Skin epidermis (tissue), 12 donors: ENCODE measurements at regions not wholly inside any gene's neighbourhood (a gene's known extent, or its start where the extent isn't known, plus 50 kb on each side); places are given as distances from the start of the nearest gene placed in this dataset.
"Not testable (repeated sequence)": the region's sequence is repeated elsewhere in the genome, so short reads cannot be mapped to it uniquely, and the experiment has no call there.

Source experiments
- H3K27ac ChIP-seq, 21 experiments: fragments of 200-600 bp; sonication (generic) in 11 of 21; one replicate each; pipeline ENCODE4 v1.5.0; 2020; ENCODE audit warnings: mild to moderate bottlenecking in 3 of 21, inconsistent platforms in 2 of 21, moderate library complexity in 2 of 21
- H3K4me3 ChIP-seq, 7 experiments: fragments of 200-600 bp; sonication (generic) in 2 of 7; one replicate each; pipeline ENCODE4 v1.5.0; 2020; ENCODE audit warnings: inconsistent platforms in 2 of 7, mild to moderate bottlenecking in 2 of 7, moderate library complexity in 1 of 7

DNA sequence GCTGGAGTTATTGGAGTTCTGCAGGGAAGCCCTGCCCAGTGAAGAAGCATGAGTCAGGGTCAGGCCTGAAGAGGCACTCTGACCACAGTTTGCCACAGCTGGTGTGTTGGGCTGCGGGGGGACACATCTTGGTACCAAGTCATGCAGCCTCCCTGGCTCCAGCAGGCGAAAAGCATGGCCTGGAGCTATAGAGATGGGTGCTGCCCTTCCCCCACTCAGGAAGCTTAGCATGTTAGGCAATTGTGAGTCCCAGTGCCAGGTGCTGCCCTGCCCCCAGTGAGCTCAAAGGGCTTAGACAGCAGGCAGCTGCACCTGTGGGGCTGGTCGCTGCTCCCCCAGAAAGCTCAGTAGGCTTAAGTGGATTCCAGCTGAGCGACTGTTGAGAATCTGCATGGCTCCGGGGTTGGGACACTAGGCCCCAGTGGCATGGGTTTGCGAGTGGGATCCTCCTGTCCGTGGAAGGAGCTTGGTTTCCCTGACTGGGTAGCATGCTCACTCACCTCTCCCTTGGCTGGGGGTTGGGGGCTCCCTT, 755.5 kb downstream of the GLUD2 start:
- Histone ChIP-seq H3K4me3 (no peak overlapping the region), H3K27ac (no peak overlapping the region)

GRCh38 chrX:121823406-121823805, 776.0 kb downstream of the GLUD2 start:
- H3K27ac ChIP-seq: no peak overlapping the region
- H3K4me3 ChIP-seq: no peak overlapping the region

DNA sequence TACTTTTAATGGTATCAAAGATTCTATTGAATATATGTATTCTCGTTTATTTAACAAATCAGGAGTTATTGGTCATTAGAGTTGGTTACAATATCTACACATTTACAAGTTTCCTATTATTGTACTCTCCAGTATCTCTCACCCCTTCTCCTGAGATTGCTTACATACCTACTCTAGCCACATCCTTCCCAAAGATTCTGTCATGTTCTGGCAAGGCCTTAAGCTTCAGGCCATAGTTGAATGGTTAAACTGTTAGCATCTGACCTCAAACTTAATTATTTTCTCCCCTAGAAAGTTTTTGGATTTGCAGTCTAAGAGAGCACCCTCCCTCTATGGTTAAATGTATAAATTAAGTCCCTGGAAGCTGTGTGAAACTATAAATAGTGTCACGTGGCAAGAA, 784.2 kb downstream of the GLUD2 start:
- Histone ChIP-seq H3K27ac (no peak overlapping the region), H3K4me3 (no peak overlapping the region)

- H3K27ac ChIP-seq: no peak overlapping the region
- H3K4me3 ChIP-seq: no peak overlapping the region
These were observed 785.0 kb downstream of the GLUD2 start for GRCh38 chrX:121832446-121832845.

GRCh38 chrX:121836000-121836399, 788.6 kb downstream of the GLUD2 start:
- H3K4me3 ChIP-seq: no peak overlapping the region
- H3K27ac ChIP-seq: no peak overlapping the region

DNA sequence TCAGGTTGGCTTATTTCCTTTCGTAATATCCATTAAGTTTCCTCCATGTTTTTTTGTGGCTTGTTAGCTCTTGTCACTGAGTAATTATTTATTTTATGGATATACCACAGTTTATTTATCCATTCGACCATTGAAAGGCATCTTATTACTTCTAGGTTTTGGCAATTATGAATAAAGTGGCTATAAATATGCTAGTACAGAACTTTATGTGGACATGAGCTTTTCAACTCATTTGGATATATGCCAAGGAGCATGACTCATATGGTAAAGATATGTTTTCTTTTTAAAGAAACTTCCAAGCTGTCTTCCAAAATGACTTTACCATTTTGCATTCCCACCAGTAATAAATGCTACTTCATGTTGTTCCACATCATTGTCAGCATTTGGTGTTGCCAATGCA, 803.6 kb downstream of the GLUD2 start:
- H3K27ac ChIP-seq: no peak overlapping the region
- H3K4me3 ChIP-seq: no peak overlapping the region

- Histone ChIP-seq H3K27ac (no peak overlapping the region), H3K4me3 (no peak overlapping the region)
These were observed 806.6 kb downstream of the GLUD2 start for GRCh38 chrX:121853762-121854613.

- H3K27ac ChIP-seq: no peak overlapping the region
- no peak overlapping the region for H3K4me3 ChIP-seq
These were observed 807.2 kb downstream of the GLUD2 start for GRCh38 chrX:121854614-121854911.

GRCh38 chrX:121858867-121859647, 811.6 kb downstream of the GLUD2 start:
- H3K4me3 ChIP-seq: no peak overlapping the region
- no peak overlapping the region for H3K27ac ChIP-seq

- Histone ChIP-seq H3K27ac (no peak overlapping the region), H3K4me3 (no peak overlapping the region)
These were observed 816.6 kb downstream of the GLUD2 start for GRCh38 chrX:121863976-121864375.

GRCh38 chrX:121864561-121864960, 817.2 kb downstream of the GLUD2 start:
- Histone ChIP-seq H3K4me3 (no peak overlapping the region), H3K27ac (no peak overlapping the region)

DNA sequence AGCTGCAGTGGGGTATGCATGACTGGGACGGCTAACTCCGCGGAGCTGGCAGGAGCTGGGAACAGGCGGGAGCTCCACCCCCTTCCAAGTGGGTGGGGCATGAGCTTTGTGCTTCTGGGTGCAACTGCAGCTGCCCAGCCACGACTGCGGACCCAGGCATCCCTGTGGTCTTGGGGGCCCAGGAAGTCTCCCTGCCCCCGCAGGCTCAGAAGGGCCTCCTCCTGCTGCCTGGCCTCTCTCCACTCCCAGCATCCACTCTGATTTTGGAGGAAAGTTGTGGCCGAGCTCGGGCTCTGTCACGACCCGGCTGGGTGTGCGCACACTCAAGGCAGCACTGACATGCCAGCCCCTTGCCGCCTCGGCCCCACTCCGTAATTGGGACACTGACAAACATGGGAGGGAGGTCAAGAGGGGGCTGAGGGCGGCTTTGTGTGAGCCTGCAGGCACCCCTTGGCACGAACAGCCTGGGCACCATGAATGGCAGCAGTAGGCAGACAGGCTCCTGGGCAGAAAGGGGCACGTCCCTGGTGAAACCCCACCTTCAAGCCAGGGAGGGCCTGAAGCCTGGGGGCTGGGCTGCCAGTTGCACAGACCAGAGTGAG, 822.6 kb downstream of the GLUD2 start:
- Histone ChIP-seq H3K4me3 (no peak overlapping the region), H3K27ac (no peak overlapping the region)

DNA sequence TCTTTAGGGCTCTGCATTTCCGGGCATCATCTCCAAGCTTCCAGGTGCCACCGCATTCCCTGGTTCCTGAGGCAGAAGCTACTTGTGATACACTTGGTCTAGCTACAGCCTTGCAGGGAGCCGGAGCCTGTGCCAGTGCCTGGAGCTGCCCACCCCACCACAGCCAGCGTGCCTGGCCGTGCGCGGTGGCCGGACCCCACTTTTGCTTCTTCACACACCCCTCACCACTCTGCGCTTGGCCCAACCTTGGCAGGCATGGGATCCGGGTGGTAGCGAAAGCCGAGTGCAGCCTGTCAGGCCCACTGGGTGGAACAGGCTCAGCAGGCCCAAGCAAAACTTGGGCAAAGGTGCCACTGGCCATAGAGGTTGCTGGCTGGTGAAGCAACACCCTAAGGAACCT, 823.7 kb downstream of the GLUD2 start:
- no peak overlapping the region for H3K4me3 ChIP-seq
- no peak overlapping the region for H3K27ac ChIP-seq

DNA sequence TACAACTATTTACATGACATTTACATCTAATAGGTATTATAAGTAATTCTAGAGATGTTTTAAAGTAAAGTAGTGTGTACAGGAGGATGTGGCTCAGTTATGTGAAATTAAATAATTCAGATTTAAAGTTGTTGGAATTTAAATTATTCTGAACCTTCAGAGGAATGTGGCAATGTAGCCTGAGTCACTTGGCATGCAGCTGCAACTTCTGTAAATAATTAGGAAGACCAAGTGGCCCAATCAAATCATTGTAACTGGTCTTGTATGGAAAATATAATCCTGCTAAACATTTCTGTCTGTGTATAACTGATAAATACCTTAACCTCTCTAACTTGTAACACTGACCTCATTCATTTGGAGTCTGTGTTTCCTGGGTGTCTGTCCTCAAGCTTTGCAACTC, 828.9 kb downstream of the GLUD2 start:
- no peak overlapping the region for H3K27ac ChIP-seq

GRCh38 chrX:121877337-121877736, 829.9 kb downstream of the GLUD2 start:
- not testable (repeated sequence) for H3K4me3 ChIP-seq, H3K27ac ChIP-seq

More for the DNA sequence above, 828.9 kb downstream of the GLUD2 start:
- H3K4me3 ChIP-seq: no peak overlapping the region

GRCh38 chrX:121886557-121886956, 839.1 kb downstream of the GLUD2 start:
- H3K4me3 ChIP-seq: no peak overlapping the region

DNA sequence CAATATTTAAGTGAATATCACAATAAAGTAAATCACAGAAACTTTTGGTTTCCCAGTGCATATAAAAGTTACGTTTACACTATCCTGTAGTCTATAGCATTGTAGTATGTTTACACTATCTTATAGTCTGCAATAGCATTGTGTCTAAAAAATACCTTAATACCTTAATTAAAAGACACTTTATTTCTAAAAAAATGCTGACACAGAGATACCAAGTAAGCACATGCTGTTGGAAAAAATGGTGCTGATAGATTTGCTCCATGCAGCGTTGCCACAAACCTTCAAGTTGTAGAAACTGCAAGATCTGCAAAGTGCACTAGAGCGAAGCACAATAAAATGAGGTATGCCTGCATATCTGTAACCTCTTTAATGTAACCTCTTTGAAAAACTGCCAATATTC, 847.3 kb downstream of the GLUD2 start:
- Histone ChIP-seq H3K4me3 (no peak overlapping the region), H3K27ac (no peak overlapping the region)

More at GRCh38 chrX:121886557-121886956, 839.1 kb downstream of the GLUD2 start:
- H3K27ac ChIP-seq: no peak overlapping the region

GRCh38 chrX:121902463-121902862, 855.1 kb downstream of the GLUD2 start:
- H3K27ac ChIP-seq: no peak overlapping the region
- H3K4me3 ChIP-seq: no peak overlapping the region

- Histone ChIP-seq H3K4me3 (no peak overlapping the region), H3K27ac (no peak overlapping the region)
These were observed 856.6 kb downstream of the GLUD2 start for GRCh38 chrX:121903961-121904360.

DNA sequence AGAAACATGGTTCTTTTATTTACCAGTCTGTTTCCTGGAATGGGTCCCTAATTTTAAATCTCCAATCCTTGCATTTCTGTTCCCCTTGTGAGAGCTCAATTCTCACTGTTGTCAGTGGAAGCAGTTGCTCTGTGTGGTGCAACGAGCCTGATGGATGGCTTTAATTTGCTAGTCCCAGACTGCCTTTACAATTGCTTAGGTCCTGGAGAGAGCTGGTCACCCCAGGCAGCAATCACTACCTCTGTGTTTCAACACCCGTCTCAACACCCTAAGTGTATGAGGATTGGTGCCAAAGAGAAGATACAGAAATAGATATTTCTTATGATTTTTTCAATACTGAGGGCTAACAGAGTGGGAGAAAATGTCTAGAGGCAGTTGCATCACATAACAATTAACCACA, 873.8 kb downstream of the GLUD2 start:
- H3K4me3 ChIP-seq: no peak overlapping the region
- no peak overlapping the region for H3K27ac ChIP-seq

GRCh38 chrX:121931567-121931966, 884.2 kb downstream of the GLUD2 start:
- Histone ChIP-seq H3K4me3 (no peak overlapping the region), H3K27ac (no peak overlapping the region)
